K562 (cell line): ENCODE measurements at regions not wholly inside any gene's neighbourhood (a gene's known extent, or its start where the extent isn't known, plus 50 kb on each side); places are given as distances from the start of the nearest gene placed in this dataset.

Source experiments
- ATAC-seq: fragments of 200-7000 bp; cut with Tn5 transposase; 3 replicates; pipeline ENCODE4 v1.9.1; 2020; ENCODE audit warnings: moderate library complexity
- BruUV-seq: library from RNA; stranded (reverse); fragments of 400-500 nt; replicated peaks from 2 replicates; lab custom pipeline; 2021; lab: Mats Ljungman, UMichigan
- CTCF ChIA-PET: fragments of 300-600 bp; formaldehyde crosslinking; extraction: SDS; loops from one replicate; lab custom pipeline; 2021; ENCODE audit warnings: low intra/inter-chr PET ratio; lab: Yijun Ruan, JAX
- POLR2A ChIA-PET: fragments of 300-600, 350-650 bp; sonication (Branson Sonifier 250); formaldehyde crosslinking; extraction: SDS; loops from one replicate; lab custom pipeline; 2021; ENCODE audit warnings: antibody characterized with exemption, inconsistent platforms; lab: Yijun Ruan, JAX
- DNase-seq, 4 experiments: peaks; one replicate each; pipeline versions ENCODE4 v3.0.0 to v3.0.0-alpha.2; 2011 to 2018; ENCODE audit warnings: low spot score in 3 of 4, mixed read lengths in 3 of 4; ENCODE audit errors: extremely low read depth in 1 of 4
- FAIRE-seq: peaks from 2 replicates; lab custom pipeline; 2011; peaks lifted over from hg19 to GRCh38; lab: Jason Lieb, UNC
- H2AFZ ChIP-seq: 2 replicates; pipeline ENCODE4 v1.6.0; 2011; ENCODE audit warnings: low read depth, low read length, control low read depth, inconsistent platforms
- H3K27ac ChIP-seq: fragments of 200-600 bp; 3 replicates; pipeline ENCODE4 v1.8.0; 2011; ENCODE audit warnings: low read depth, mild to moderate bottlenecking, control low read depth, inconsistent platforms, low read length, moderate library complexity, mixed read lengths; ENCODE audit errors: extremely low read depth
- H3K27me3 ChIP-seq, 2 experiments: fragments of 300-600 bp in 1 of 2; 2 replicates in 1 of 2; 3 replicates in 1 of 2; pipeline versions ENCODE4 v1.6.0 to v1.8.0; 2011; ENCODE audit warnings: inconsistent platforms in 2 of 2, low read length in 2 of 2, mild to moderate bottlenecking in 1 of 2, mixed read lengths in 1 of 2, moderate library complexity in 1 of 2; ENCODE audit not compliant: control insufficient read depth in 2 of 2, insufficient read depth in 2 of 2
- H3K36me3 ChIP-seq: fragments of 300-600 bp; 3 replicates; pipeline ENCODE4 v1.8.0; 2011; ENCODE audit warnings: mild to moderate bottlenecking, low read length, inconsistent platforms; ENCODE audit not compliant: control insufficient read depth, insufficient read depth
- H3K4me1 ChIP-seq, 2 experiments: fragments of 200-600 bp in 1 of 2; replicated peaks in 1 of 2; 2 replicates in 1 of 2; 3 replicates in 1 of 2; pipeline versions ENCODE4 v1.5.1 to v1.8.0; 2011; ENCODE audit warnings: inconsistent platforms in 2 of 2, low read length in 2 of 2, mild to moderate bottlenecking in 1 of 2, mixed read lengths in 1 of 2, moderate library complexity in 1 of 2; ENCODE audit not compliant: control insufficient read depth in 2 of 2, insufficient read depth in 2 of 2
- H3K4me2 ChIP-seq: 2 replicates; pipeline ENCODE4 v1.6.1; 2011; ENCODE audit warnings: low read length, control low read depth, inconsistent platforms, mixed read lengths; ENCODE audit not compliant: insufficient read depth
- H3K4me3 ChIP-seq: fragments of 200-600 bp; sonication (generic), shearing (Covaris generic); 2 replicates; pipeline ENCODE4 v1.5.1; 2016; ENCODE audit warnings: control low read depth, inconsistent platforms
- H3K79me2 ChIP-seq: fragments of 200-600 bp; 3 replicates; pipeline ENCODE4 v1.8.0; 2011; ENCODE audit warnings: low read length, inconsistent platforms; ENCODE audit not compliant: control insufficient read depth, insufficient read depth
- H3K9ac ChIP-seq, 2 experiments: 2 replicates each; pipeline versions ENCODE4 v1.6.0 to v1.6.1; 2011; ENCODE audit warnings: low read depth in 2 of 2, low read length in 2 of 2, control low read depth in 1 of 2, inconsistent platforms in 1 of 2, mild to moderate bottlenecking in 1 of 2, mixed read lengths in 1 of 2; ENCODE audit not compliant: insufficient read depth in 1 of 2
- H3K9me1 ChIP-seq: one replicate; pipeline ENCODE4 v1.6.0; 2011; ENCODE audit warnings: inconsistent platforms, mild to moderate bottlenecking, low read length, moderate library complexity; ENCODE audit not compliant: control insufficient read depth, insufficient read depth
- H3K9me3 ChIP-seq: replicated peaks from 2 replicates; pipeline ENCODE4 v1.5.1; 2011; ENCODE audit warnings: low read depth, low read length, inconsistent platforms; ENCODE audit not compliant: control insufficient read depth, insufficient read depth
- H4K20me1 ChIP-seq: replicated peaks from 2 replicates; pipeline ENCODE4 v1.6.1; 2011; ENCODE audit warnings: low read length, inconsistent platforms, mixed read lengths; ENCODE audit not compliant: control insufficient read depth, insufficient read depth
- ARHGAP35 ChIP-seq: fragments of 450-650 bp; IDR thresholded peaks from 2 replicates; pipeline ENCODE4 v1.6.1; 2018; ENCODE audit not compliant: partially characterized antibody
- E2F3 ChIP-seq: fragments of 250-450 bp; sonication (Bioruptor Pico); IDR thresholded peaks from 2 replicates; pipeline ENCODE4 v1.4.0; 2020; ENCODE audit warnings: mild to moderate bottlenecking
- KLF10 ChIP-seq: fragments of 250-450 bp; sonication (Bioruptor Pico); IDR thresholded peaks from 2 replicates; pipeline ENCODE4 v1.6.1; 2021; ENCODE audit warnings: matching md5 sums
- POLR2AphosphoS2 ChIP-seq: IDR thresholded peaks from 2 replicates; pipeline ENCODE4 v1.6.1; 2012; ENCODE audit warnings: low read length, improper control_type of control experiment
- TRIM24 ChIP-seq, 2 experiments: fragments of 450-650 bp; IDR thresholded peaks; 2 replicates each; pipeline ENCODE4 v1.6.1; 2016
- YY1 ChIP-seq, 3 experiments: IDR thresholded peaks; 2 replicates each; pipeline ENCODE4 v1.6.1; 2011; ENCODE audit warnings: low read length in 2 of 3, mild to moderate bottlenecking in 2 of 3, moderate library complexity in 2 of 3, borderline replicate concordance in 1 of 3, control low read depth in 1 of 3, low read depth in 1 of 3; ENCODE audit not compliant: insufficient read depth in 3 of 3, insufficient replicate concordance in 2 of 3, control insufficient read depth in 1 of 3, insufficient read length in 1 of 3; ENCODE audit errors: extremely low read depth in 1 of 3
- ZC3H4 ChIP-seq: sonication (generic); formaldehyde crosslinking; IDR thresholded peaks from 2 replicates; pipeline ENCODE4 v1.9.0; 2021; ENCODE audit warnings: missing genetic modification reagents, borderline replicate concordance
- ZNF347 ChIP-seq: fragments of 450-650 bp; formaldehyde crosslinking; IDR thresholded peaks from 2 replicates; pipeline ENCODE4 v1.4.0; 2020; ENCODE audit warnings: low read depth, mild to moderate bottlenecking, moderate library complexity
- WGBS: fragments of 100-300 bp; shearing (Covaris generic); methylation state at CpG from one replicate; pipeline ENCODE4 v1.1.6; 2016; ENCODE audit warnings: low coverage, mixed read lengths; ENCODE audit not compliant: insufficient coverage; ENCODE audit errors: missing lambda C conversion rate; 5-methylcytosine and 5-hydroxymethylcytosine counted together
- in situ Hi-C: fragments of 300-500 bp; cut with MboI; formaldehyde crosslinking; loops from 4 replicates; pipeline ENCODE4 v1.15.0; 2018; ENCODE audit warnings: inconsistent platforms, mixed read lengths
- intact Hi-C: fragments of 100-400 bp; cut with micrococcal nuclease; formaldehyde crosslinking; loops from 2 replicates; pipeline ENCODE4 v1.14.2; 2022

DNA sequence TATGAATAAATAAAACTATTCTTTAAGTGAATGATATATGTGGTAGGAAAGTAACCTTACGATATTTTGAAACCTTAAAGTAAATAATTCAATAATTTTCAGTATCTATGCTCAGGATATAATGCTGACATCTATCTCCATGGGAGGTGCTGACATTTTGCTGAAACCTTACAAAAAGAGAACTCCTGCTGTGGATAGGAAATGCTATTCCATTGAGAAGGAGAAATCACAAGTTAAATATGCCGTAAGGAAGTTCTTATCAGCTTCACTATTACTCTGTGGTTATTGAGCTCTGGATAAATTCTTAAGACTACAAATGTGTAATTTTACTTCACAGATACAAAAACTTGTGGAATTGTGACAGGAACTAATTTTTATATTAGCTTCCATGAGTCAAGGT lies 722.1 kb downstream of the TMTC2 start:
- ATAC-seq (no peak), FAIRE-seq (no peak), DNase-seq (no peak)
- Histone ChIP-seq H3K27me3 (no peaks in the 10 kb centered on the region), H3K4me1 (no peaks in the 10 kb centered on the region), H3K79me2 (no peaks in the 10 kb centered on the region), H3K36me3 (no peaks in the 10 kb centered on the region), H3K9ac (no peak overlapping the region), H3K4me2 (no peak overlapping the region), H3K27ac (no peak overlapping the region), H3K9me3 (no peaks in the 10 kb centered on the region), H4K20me1 (no peaks in the 10 kb centered on the region), H3K4me3 (no peak overlapping the region), H3K9me1 (no peaks in the 10 kb centered on the region), H2AFZ (no peak overlapping the region)
- in situ Hi-C loops (no loop called here), intact Hi-C loops (no loop called here)
- ChIA-PET CTCF (no interaction called here), POLR2A (no interaction called here)
- BruUV-seq, result no TSS peak
- TF ChIP-seq YY1 (IDR thresholded peaks at IDR 0.05; ENCODE audit: borderline replicate concordance in 1 of 3, control insufficient read depth in 1 of 3, extremely low read depth in 1 of 3, insufficient read depth in 3 of 3, insufficient read length in 1 of 3, insufficient replicate concordance in 2 of 3, low read depth in 1 of 3, low read length in 2 of 3), result no peak
- no peak for TF ChIP-seq E2F3 (CRISPR knock-in tag)
- TF ChIP-seq POLR2AphosphoS2, result no peak
- no peak for TF ChIP-seq ARHGAP35
- TF ChIP-seq ZNF347 (CRISPR knock-in tag), result no peak
- TF ChIP-seq TRIM24 (IDR thresholded peaks at IDR 0.05), result no peak
- TF ChIP-seq KLF10 (CRISPR knock-in tag), result no peak
- no peak for TF ChIP-seq ZC3H4 (CRISPR knock-in tag)
- WGBS, result 5% methylated on average over 2 of the region's 2 CpGs
